ENCODE measurements at regions not wholly inside any gene's neighbourhood (a gene's known extent, or its start where the extent isn't known, plus 50 kb on each side); places are given as distances from the start of the nearest gene placed in this dataset.

DNA sequence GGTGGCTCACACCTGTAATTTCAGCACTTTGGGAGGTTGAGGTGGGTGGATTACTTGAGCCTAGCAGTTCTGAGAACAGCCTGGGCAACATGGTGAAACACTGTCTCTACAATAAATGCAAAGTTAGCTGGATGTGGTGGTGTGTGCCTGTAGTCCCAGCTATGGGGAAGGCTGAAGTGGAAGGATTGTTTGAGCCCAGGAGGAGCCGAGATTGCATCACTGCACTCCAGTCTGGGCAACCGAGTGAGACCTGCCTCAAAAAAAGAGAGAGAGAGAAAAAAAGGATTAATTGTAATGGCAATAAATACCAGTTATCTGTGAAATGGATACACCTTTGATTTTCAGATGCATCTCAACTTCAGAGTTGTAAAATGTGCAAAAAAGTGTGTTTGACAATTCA lies 58.8 kb downstream of the SPRY1 start:
- no peak for DNase-seq

DNA sequence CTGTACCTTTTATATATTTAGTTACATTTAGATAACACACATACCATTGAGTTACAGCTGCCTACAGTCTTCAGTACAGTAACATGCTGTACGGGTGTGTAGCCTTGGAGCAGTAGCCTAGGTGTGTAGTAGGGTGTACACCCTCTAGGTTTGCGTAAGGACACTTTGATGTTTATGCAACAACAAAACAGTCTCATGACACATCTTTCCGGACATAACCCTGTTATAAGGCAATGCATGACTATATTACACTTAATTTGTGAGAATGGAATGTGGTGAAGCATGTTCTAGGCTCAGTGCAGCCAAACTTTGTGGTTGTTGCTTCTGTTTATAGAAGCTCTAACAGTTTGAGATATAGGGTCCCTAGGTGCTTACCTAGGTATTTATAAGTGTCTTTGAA lies 65.4 kb downstream of the SPRY1 start:
- no peak for DNase-seq

DNA sequence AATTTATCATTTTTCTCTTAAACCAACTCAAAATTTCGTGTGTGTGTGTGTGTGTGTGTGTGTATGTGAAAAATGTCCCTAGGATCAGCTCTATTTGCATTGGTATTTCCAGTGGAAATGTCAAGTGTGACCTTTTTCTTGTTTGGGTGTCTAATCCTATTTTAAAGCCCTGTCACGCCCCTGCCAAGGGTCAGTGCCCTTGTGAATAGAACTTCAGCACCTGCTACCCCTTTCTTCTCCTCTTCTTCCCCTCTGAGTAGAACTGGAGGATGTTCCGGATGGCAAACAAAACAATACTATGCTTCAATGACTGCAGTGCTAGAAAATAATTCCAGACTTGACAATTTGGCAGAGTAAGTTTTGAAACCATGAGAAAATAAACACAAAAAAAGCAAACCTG lies 67.3 kb downstream of the SPRY1 start:
- DNase-seq, result no peak

DNA sequence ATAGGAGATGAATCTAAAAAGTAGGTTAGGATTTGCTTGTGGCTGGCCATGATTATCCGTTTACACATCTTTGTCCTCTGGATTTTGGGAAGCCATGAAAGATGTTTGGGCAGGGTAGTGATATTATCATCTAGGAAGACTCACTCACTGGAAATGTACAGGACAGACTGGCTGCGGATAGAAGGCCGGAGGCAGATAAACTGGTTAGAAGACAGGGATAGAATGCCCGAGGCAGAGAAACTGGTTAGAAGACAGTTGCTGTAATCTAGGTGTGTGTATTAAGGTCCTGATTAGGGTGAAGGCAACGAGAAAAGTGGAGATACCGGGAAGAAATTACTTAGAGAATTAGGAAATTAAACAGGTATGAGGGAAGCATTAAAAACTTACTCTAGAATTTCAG lies 68.8 kb downstream of the SPRY1 start:
- no peak for DNase-seq

DNA sequence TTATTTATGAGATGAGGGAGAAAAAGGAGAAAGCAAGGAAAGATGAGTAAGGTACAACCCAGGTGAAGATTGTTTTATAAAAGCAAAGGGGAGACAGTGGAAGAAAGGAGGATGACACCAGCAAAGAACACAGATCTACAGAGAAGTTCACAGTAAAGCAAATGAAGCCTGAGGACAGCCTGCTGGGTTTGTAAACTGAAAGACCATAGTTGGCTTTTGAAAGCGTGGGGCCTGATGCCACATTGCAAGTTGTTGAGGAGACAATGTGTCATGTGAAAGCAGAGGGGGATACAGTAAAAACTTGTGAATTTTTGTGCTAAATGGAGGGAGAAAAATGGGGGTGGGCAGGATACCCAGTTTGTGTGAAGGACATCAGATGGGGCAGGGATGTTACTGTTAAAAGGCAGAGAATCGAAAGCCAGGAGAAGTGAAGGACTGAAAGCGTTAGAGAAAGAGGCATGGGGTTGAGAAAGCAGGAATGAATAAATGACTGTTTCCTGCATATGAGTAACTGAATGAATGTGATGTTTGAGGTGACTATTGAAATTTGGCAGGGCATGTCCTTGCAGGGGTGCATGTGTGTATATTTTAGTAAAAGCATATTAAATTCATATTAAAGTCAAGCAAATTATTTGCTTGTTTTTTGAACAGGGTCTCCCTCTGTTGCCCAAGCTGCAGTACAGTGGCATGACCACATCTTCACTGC lies 69.6 kb downstream of the SPRY1 start:
- DNase-seq, result no peak

DNA sequence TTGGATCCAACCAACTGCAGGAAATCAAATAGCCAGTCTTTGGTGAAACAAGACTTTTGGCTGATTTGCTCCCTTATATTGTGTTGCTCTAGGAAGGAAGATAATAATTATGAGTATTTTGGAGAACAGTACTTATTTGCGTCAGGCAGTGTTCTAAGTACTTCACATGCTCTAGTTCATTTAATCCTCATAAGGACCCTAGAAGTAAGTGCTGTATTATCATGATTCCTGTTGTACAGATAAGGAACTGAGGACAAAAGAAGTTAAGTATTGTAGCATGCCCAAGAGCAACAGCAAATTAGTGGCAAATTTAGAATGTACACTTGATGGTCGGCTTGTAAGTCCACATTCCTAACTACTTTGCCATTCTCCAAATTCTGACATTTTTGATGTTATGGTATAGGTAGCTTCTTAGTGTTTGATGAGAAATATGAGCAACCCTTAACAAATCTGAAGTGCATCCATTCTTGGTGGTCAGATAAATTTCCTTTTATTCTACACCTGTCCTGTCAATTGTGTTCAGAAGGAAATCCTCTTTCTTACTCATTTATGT lies 72.0 kb downstream of the SPRY1 start:
- DNase-seq, result peak; percentile 11

DNA sequence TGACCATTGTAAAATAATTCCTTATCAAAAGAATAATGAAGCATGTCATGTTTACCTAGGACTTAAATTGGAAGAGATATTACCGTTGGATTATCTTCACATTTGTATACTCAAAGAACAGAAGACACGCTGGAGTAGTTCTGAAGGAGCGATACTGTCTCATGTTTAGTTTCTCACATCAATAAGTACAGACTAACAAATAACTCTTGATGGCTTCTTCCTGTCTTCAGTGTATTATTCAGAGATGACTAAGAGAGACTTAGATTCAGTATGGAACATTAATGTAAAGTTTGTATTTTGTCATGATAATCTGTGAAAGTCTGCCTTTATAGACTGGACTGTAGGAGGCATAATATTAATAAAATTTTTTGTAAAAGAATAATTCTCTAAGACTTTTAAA lies 72.7 kb downstream of the SPRY1 start:
- DNase-seq, result no peak

DNA sequence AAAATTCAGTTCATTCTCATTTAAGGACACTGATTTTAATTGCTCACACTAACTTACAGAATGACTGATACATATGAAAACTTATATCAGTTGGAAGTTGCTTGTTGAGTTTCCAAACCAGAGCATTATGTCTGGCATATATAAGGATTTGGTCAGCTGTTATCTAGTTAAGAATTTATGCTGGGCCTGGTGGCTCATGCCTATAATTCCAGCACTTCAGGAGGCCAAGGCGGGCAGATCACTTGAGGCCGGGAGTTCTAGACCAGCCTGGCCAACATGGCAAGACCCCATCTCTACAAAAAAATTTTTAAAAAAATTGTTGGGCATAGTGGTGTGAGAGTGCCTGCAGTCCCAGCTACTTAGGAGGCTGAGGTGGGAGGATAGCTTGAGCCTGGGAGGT lies 73.1 kb downstream of the SPRY1 start:
- no peak for DNase-seq

DNA sequence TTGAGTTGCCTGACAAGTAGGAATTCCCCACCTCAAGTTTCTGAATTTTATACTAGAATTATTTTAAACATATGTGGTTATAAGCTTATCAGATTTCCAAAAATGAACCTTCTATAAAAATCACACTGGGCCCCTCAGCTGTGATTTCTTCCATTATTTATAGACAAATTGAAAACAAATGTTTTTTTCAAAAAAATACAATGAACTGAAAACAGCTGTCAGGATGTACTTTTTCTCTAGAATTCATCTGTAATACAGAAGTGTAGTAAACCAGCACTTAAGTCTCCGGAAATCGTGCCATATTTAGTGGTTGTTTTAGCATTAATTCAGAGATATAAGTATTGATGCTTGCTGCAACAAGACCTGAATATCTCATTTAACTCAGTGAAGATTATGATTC lies 74.0 kb downstream of the SPRY1 start:
- no peak for DNase-seq

DNA sequence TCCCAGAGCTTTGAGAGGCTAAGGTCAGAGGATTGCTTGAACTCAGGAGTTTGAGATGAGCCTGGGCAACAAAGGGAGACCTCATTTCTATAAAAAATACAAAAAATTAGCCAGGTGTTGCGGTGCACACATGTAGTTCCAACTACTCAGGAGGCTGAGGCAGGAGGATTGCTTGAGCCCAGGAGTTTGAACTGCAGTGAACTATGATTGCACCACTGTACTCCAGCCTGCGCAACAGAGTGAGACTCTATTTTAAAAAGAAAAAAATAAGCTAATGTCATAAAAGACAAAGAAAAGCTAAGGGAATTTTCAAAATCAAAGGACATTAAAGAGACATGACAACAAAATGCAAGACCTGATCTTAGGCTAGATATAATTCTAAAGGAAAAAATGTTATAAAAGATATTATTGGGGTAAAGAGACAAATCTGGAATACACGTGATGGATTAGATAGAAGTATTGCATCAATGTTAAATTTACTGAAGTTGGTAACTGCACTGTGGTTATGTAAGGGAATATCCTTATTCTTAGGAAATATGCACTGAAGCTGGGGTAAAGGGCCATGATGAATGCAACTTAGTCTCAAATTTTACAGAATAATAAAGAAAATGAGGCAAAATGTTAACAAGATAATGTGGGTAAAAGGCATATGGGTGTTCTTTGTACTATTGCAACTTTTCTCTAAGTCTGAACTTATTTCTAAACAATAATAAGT lies 75.2 kb downstream of the SPRY1 start:
- DNase-seq, result no peak

DNA sequence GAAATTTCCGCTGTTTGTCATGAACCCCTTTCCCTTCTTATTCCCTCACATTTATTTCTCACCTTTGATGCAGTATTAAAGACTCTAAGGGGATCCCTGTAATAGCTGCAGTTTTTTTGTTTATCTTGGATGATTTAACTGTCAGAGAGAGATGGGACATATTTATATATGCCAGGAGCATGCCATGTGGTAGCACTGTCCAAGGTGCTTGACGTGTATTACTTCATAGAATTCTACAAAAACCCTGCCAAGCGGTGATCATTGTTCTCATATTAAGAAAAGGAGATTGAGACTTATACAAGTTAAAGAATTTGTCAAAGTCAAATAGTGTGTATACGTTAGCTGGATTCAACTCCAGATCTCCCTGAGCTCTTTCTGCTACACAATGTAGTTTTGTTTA lies 78.2 kb downstream of the SPRY1 start:
- no peak for DNase-seq

DNA sequence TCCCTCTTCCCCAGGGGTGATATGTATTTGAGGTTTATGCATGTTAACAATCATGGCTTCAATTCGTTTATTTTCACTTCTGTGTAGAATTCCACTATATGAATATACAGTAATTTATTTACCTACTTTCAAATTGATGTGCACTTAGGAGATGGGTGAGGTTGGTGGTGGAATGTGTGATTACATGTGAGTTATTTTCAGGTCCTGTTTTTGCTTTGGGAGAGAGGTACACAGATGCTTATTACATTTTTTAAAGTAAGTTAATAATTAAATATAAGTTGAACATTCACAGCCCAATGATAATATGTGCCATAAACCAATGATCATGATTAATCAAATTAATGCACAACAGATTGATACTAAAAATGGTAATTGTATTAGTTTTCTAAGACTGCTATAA lies 79.5 kb downstream of the SPRY1 start:
- DNase-seq, result no peak

DNA sequence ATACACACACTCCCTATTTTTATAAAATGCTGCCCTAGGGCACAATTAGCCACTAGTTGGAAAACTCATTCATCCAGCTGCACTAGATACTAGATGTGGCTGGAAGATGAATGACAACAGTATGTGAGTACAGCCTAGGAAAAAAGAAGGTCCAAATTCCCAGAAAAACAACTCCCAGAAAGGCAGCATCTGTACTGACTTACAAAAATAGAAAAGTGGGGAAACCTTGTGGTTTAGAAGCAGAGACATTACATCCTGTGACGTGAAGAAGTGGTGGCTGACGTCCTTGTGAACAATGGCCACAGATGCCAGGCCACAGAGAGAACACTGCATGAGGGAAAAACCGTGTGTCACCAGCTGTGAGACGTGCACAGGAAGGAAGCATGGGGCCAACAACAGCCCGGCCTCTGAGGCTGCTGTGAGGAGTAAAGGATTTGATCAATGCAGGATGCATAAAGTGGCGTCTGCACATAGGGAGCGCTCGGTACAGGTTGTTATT lies 81.2 kb downstream of the SPRY1 start:
- DNase-seq, result no peak

DNA sequence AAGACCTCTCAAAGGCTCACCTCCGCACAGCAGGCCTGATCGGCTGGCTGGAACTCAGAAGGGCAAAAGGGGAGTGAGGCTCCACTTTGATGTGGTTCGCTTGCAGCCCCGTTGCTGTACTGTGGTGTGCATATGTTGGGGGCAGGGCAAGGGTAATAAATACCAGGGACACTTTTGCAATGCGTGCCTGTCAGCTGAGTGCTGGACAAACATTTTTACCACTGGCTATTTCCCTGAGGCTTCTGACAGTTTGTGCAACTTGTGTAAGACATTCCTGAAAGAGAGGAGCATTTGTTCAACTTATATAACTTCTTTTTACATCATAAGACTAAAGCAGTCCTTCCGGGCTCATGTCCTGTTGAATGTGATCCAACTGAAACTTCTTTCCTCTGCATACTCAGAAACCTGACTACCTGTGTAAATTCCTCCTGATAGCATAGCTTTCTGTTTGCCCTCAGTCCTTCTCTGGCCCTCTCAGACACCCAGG lies 82.3 kb downstream of the SPRY1 start:
- DNase-seq, result no peak

DNA sequence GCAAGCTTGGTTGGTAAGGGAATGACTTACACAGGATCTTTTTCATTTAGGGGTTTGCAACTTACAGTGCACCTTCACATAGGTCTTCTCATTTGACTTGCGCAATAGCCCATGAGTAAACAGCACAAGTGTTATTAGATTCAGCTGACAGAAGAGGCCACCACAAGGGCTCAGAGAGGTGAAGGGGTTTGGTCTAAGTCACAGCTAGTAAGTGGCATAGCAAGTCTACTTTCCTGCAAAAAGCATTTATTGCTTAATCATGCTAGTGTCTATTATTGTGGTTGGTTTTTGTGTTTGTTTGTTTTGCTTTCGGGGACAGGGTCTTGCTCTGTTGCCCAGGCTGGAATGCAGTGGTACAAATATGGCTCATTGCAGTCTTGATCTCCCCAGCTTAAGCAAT lies 83.3 kb downstream of the SPRY1 start:
- DNase-seq, result no peak

DNA sequence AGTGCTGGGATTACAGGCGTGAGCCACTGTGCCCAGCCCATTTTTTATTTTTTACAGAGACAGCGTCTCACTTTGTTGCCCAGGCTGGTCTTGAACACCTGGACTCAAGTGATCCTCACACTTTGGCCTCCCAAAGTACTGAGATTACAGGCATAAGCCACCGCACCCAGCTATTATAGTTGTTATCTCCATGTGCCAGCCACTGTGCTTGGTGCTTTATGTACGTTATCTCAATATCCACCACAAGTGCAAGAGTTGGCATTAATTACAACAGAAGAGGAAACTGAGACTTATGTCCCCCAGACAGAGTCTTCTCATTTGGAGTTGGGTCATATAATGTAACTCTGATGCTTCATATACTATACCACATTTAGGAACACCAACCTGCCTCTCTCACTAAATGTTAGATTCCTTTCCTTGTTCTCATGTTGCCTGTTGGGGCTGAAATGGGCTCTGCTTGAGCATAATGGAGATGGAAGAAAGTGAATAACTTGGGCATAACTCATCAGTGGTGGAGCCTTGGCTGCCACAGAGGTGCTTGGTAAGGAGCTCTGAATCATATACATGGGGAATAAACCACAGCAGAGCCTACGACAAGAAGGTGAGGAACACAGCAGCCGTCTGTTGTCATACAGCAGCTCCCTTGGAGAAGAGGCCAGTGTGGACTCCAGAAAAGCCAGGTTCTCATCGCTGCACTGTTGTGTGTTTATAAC lies 84.3 kb downstream of the SPRY1 start:
- DNase-seq, result no peak

DNA sequence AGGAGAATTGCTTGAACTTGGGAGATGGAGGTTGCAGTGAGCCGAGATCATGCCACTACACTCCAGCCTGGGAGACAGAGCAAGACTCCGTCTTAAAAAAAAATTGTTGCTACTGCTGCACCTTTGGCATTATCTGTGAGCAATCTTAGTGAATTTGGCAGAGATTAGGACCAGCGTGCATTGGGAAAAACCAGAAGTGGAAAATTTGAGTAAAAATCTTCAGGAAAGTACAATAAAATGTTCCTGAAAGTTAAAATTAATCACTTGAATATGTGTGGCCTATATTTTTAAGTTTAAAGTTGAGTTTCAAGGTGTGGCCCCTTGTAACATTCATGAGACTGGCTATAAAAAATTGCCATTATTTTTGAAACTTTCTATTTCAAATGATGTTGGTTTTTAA lies 85.1 kb downstream of the SPRY1 start:
- DNase-seq, result no peak

DNA sequence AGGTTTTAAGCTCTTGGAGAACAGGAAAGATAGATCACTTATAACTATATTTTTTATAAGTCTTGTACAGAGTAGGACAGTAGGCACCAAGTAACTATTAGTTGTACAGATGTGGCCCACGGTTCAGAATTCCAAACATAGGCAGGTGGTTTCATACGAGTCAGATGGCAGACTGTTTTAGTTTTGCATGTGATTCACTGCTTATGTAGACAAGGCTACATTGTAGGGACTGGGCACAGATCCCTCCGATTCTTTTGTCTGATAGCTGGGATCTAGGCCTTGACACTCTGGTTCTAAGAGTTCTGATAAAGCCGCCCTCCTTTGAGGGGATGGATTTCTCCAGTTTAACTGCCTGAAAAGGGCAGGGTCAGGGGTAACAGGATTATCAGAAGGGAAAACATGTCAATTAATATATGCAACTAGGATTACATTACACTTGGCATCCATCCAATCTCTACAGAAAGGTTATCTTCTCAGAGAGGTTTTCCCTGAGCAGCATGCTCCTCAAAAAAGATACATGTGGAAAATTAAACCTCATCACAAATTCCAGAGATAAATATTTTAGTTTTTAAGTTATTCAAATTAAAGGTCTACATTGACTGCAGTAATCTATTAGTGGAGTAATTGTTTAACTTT lies 87.8 kb downstream of the SPRY1 start:
- peak; percentile 55 for DNase-seq

DNA sequence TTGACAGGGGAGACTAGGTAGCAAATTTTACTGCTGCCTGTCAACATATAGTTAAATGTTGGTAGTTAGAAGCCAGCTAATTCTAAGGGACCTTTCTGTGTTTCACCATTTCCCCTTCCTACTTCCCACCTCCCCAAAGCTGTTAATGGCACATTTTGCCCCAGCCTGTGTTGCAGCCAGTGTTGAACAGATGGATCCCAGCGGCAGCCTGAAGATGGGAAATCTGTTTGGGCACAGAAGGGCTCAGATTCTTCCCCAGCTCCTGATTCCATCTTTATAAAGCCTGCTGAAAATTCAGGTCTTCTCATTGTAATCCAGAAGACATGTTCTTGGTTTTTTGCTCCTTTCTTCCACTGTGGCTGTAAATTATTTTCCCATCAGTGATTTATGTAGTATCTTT lies 89.0 kb downstream of the SPRY1 start:
- peak; percentile 11 for DNase-seq

DNA sequence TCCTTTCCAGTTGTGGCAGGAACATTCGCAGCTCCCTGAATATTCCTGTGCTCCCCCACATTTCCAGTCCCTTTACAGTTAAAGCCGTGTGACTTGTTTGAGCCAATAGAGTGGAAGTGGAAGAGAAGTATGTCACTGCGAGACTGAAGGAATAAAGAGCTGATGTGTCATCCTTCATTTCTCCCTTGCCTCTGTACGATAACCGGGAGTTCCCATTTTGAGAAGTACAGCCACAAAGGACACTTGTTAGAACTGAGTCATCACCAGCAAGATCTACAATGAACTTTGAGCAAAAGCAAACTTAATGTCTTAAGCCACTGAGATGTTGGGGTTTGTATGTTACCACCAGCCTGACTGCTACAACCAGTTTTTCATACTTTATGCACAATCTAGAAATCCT lies 92.3 kb downstream of the SPRY1 start:
- DNase-seq, result no peak

DNA sequence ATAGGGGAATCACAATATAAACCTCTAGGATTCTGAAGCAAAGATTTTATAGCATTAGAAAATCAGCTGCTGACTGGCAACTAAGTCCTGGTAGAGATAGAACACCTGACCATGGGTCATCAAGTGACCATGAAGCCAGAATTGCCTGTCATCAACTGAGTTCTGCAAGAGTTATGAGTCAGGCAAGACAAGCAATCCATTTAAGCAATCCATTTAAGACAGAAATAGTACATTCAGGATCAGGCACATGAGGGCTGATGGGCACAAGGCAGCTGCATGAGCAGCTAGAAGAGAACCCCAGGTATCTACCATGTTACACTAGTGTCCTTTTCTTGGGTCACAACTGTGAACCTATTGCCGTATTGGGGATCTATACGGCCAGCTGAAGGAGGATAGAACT lies 98.9 kb downstream of the SPRY1 start:
- no peak for DNase-seq

DNA sequence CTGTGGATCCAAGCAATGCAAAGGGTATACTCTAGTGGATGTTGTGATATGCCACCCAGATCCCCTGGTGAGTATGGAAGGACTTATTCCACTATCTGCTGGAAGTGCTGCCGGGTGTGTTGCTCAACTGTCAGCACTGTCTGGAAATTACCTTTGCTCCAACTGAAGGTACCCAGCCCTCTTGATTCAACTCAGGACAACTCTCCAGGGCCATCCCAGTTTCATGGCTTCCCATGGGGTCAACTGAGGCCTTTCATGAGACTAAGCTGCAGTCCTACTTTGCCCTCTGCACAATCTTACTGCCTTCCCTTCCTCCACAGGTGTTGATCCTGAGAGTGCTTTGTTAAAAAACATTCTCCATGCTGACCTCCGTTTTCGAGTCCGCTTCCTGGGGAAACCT lies 99.8 kb downstream of the SPRY1 start:
- DNase-seq, result no peak

DNA sequence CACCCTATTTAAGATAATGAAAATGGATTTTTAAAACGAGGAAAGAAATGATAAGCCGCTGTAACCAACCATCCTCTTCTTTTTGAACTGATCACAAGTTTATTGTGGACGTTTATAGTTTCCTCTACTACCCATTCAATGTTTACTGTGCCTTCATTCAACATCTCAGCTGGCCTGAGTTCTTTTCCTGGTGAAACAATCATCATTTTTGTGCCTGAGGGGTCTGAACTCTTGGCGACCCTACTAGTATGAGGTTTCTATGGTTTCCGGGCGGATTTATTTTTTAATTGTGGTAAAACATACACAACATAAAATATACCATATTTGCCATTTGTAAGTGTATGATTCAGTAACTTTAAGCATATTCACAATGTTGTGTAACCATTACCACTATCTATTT lies 100.7 kb downstream of the SPRY1 start:
- DNase-seq, result no peak
